ENCODE measurements at regions not wholly inside any gene's neighbourhood (a gene's known extent, or its start where the extent isn't known, plus 50 kb on each side); places are given as distances from the start of the nearest gene placed in this dataset.
"Not testable (repeated sequence)": the region's sequence is repeated elsewhere in the genome, so short reads cannot be mapped to it uniquely, and the experiment has no call there.

DNA sequence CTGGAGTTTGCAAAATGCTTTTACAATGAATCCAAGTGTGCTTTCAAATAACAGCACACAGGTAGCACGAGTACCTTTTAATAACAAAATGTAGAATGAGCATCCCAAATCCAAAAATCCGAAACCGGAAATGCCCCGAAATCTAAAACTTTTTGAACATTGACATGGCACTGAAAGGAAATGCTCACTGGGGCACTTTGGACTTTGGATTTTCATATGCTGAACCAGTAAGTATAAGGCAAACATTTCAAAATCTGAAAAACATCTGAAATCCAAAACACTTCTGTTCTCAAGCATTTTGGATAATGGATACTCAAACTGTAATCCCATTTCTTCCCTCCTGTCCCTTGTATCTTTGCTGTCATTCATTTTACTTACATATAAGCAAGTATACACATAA, 50.1 kb downstream of the GCNT4 start:
- DNase-seq = no peak

DNA sequence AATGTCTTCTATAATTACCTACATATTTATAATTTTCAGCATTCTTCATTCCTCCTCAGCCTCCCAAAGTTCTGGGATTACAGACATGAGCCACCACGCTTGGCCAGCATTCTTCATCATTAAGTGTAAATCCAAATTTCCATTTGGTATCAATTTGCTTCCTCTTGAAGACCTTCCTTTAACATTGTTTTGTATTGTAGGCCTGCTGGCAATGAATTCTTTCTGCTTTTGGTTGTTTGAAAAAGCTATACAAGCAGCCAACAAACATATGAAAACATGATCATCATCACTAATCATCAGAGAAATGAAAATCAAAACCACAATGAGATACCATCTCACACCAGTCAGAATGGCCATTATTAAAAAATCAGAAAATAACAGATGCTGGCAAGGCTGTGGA, 56.4 kb downstream of the GCNT4 start:
- peak; percentile 73 for DNase-seq

- no peak for DNase-seq
These were observed 57.5 kb downstream of the GCNT4 start for GRCh38 chr5:74994826-74995225.

DNA sequence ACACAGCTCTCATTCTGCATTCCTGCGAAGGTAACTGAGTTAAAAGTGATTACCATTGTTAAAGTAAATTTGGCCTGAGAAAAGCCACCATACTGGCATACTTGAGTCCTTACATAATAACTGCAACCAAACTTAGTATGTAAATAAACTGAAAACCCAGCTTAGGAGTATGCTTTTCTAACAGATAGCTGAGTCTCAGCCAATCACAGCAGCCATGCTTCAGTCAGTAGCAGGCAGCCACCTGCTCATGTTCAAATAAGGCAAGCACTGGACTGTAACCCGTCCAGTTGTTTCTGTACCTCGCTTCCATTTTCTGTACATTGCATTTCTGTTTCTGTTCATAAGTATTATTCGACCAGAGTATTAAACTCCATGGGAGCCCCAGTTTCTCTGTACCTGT, 58.6 kb downstream of the GCNT4 start:
- no peak for DNase-seq

GRCh38 chr5:74992791-74993190, 59.6 kb downstream of the GCNT4 start:
- no peak for DNase-seq

DNA sequence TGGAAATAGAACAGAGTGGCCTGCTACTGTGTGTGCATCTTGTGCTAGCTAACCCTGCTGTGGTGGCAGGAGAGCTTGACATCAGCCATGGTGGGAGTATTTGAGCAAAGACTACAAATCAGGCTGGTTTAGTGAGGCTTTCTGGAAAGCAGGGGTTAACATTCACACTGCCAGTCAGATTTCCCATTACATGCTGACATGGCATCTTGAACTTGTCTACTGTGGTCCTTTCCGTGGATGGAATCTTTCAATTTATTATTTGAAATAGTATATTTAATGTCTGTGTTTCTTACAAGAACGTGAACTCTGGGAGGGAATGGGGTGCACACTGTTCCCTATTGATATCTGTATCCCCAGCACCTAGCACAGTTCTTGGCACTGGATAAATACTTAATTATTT, 60.8 kb downstream of the GCNT4 start:
- DNase-seq = no peak

- DNase-seq = no peak
These were observed 62.2 kb downstream of the GCNT4 start for GRCh38 chr5:74990194-74990593.

DNA sequence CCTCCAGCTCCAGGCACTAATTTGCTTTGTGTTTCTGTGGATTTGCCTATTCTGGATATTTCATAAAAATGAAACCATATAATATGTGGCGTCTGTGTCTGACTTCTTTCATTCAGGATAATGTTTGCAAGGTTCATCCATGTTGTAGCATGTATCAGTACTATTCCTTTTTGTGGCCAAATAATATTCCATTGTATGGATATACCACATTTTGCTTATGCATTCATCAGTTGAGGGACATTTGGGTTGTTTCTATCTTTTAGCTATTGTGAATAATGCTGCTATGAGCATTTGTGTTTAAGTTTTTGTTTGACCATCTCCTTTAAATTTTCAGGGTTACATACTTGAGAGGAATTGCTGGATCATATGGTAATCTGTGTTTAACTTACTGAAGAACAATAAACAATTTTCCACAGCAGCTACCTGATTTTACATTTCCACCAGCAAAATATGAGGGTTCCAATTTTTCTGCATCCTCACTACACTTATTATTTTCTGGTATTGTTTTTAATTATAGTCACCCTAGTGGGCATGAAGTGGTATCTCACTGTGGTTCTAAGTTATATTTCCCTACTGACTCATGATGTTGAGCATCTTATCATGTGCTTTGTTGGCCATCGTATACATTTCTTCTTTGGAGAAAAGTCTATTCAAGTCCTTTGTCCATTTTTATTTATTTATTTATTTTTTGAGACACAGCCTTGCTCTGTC, 63.9 kb downstream of the GCNT4 start:
- no peak for DNase-seq

DNA sequence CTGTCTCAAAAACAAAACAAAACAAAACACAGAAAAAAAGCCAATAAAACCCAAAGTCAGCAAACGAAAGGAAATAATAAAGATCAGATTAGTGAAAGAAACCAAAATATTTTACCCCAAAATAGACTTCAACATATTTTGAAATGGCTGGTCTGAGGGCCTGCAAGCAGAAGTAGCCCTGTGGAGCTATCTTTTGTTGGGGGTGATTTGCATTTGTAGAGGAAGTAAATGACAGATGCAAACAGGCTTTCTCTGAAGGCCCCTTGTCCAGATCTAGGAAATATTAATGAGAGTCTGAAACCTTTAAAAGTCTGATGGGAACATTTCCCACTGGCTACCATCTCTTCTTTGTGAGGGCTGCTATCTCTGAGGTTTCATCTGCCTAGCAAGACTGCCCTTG, 74.0 kb downstream of the GCNT4 start:
- DNase-seq = no peak

GRCh38 chr5:74977471-74977870, 74.9 kb downstream of the GCNT4 start:
- peak; percentile 23 for DNase-seq

- DNase-seq = no peak
These were observed 75.7 kb downstream of the GCNT4 start for GRCh38 chr5:74976651-74977050.

- no peak for DNase-seq
These were observed 76.8 kb downstream of the GCNT4 start for GRCh38 chr5:74975582-74975981.

DNA sequence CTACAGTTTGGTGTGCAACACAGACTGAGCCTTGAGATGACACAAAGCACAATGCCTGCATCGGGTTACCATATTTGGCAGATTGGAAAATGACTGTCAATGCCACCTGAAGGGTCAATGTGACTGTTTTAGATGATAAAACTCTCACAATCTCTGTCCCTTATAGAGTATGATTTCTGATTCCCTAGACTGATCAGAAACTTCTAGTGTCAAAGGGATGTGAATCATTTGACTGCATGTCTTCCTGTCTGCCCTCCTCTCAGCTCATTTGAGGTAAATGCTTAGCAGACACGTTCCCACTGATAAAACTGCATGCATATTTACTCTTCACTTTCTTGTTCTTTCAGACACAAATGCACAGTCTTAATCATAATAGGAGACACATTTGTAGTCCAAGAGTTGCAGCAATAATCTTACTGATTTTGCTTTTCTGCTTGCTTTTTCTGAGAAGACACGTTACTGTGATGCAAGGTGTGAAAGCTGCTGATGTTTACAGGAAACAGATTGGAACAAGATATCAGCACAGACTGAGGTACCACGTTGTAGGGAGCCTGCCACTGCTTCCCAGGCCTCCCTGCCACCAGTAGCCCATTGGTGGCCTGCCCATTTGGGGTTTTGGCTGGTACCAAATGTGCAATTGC, 77.8 kb downstream of the GCNT4 start:
- DNase-seq = no peak

GRCh38 chr5:74973694-74974093, 78.7 kb downstream of the GCNT4 start:
- no peak for DNase-seq

- DNase-seq = no peak
These were observed 80.4 kb downstream of the GCNT4 start for GRCh38 chr5:74971947-74972460.

DNA sequence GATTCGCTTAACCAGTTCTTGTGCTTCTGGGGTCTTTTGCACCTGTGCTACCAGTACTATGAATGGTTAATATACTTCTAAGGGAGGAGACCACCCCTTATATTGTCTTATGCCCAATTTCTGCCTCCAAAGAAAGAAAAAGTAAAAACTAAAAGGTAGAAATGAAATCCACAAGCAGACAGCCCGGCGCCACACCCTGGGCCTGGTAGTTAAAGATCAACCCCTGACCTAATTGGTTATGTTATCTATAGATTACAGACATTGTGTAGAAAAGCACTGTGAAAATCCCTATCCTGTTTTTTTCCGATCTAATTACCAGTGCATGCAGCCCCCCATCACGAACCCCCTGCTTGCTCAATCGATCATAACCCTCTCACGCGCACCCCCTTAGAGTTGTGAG, 81.5 kb downstream of the GCNT4 start:
- DNase-seq = not testable (repeated sequence)

DNA sequence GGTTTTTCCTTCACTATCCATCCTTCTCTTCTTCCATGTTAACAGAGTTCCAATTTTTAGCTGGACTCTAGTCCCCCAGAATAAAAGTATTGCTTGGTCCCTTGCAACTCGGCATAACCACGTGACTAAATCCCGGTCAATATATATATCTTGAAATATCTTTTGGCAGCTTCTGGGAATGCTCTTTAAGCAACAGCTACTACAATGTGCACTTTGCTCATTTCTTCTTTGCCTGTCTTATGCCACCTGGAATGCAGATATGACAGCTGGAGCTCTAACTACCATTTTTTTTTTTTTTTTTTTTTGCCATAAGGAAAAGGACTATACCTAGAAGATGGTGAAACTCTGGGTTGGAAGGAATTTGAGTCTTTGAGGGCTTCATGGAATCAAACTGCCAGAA, 82.6 kb downstream of the GCNT4 start:
- DNase-seq = no peak

DNA sequence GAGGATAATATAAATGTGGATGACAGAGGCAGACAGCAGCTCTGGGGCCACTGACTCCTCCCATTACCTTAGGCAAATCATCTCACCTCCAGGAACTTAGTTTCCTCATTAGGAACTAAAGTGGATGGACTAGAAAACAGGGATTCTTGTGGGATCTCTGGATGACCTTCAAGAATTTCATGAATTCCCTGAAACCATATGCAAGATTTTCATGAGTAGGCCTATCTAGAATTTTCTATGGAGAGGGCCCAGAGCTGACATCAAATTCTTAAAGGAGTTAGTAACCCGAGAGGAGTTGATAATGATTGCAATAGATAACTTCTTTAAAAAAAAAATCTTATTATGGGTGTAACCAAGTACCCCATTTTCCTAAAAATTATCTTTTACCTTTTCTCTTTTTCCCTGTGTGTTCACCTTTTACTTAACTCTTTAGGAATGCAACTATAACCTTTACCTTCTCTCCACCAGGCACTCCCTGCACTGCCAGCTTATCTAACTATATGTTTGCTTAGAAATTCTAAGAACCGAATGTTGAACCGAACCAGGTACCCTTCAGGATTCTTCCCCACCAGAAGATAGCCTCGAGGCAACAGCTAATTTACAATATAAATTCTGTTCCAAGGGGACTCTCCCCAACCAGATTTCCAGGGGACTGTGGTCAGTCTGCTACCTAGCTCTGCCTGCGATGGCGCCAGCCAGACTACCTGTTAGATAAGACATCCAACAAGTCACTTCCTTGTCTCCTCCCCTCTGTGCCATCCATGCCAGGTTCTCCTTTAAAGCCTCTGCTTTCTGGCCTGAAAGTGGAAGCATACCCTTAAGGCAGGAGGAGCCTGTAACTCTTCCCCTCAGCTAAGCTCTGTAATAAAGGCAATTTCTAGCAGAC, 86.0 kb downstream of the GCNT4 start:
- DNase-seq = peak; percentile 42

DNA sequence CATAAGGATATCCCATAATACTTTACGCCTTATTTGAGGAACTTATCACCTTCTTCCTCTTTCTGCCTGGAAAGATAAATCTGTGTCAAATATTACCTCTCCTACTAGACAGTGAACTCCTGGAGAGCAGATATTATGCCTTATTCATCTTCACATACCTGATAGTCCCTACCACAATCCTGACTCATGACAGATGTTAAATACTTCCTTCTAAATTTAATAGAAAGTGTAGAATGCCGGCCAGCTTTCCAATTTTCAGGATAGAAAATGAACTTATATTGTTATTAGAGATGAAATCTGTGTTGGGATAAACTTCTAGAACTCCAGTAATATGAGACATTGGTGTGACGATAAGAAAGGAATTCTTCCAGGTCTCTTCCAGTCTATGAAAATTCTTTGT, 89.0 kb downstream of the GCNT4 start:
- DNase-seq = peak; percentile 5

DNA sequence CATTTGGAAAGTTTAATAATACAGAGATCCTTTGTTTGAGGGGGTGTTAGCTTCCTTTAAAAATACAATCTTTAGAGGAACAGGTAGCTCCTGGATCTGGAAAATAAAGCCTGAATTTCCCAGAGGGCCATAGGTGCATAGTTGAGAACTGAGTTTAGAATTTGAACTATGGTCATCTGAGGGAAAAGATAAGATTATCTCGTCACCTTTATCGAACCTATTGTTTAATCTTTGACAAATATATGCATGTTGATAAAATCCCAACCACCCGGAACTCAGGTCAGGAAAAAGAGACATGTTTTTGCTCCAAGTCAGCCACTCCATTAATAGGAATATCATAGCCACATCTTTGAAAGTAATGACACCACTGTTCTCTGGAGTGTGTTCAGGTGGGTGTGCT, 91.7 kb upstream of the FAM169A start:
- DNase-seq = no peak

DNA sequence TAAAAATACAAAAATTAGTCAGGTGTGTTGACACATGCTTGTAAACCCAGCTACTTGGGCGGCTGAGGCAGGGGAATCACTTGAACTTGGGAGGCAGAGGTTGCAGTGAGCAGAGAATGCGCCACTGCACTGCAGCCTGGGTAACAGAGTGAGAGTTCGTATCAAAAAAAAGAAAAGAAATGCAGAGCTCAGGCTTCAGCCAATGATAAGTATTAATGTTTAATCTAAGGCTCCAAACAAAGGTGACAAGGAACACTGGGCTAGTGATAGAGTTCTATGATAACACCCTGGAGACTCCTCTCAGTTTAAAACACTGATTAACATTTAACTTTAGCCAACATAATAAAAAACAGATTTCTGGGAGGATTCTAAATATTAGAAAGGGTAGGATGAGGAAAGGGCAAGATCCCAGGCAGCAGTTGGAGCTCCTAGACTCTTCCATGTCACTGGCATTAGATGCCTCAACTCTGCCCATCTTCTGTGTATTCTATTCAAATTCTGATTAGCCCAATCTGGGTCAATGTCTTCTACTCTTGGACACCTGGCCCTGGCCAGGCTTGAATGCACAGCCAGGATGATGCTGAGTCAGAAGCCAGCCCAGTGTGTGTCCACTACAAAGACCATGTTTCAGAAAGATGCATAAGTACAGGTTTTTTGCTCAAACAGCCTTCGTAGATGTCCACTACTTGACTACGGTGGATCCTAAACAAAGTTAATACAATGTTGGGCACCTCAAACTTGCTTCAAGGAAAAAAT, 91.0 kb upstream of the FAM169A start:
- DNase-seq = no peak

DNA sequence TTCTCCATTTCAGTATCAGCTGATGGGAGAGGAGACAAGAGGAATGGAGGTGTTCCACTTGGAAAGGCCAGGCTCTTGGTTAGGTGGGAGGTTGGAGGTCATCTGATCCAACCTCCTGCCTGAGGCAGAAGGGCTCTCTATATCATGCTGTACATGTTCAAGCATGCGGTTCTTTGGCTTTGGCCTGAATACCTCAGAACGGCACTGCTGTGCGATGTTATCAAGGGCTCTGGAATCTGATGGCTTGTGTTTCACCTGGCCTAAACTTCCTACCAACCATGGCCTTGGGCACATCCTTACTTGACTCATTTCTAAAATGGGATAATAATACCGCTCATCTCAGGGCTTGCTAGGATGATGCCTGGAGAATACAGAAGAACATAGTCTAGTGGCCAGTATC, 90.1 kb upstream of the FAM169A start:
- DNase-seq = no peak

DNA sequence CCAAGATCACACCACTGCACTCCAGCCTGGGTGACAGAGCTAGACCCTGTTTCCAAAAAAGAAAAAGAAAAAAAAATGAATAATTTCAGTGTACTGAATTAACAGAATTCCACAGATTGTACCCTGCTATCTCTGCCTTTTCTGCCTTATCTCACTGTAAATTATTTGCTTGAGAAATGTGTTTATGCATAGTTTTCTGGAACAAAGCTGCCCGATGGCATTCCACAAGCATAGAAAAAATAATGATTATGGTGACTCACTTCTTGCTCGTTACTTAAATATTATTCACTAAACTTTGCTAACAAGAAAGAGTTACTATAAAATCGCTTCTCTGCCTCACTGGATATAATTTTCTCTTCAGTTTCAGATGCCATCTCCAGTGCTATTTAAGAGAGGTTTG, 88.7 kb upstream of the FAM169A start:
- peak; percentile 59 for DNase-seq
